ENCODE measurements at regions not wholly inside any gene's neighbourhood (a gene's known extent, or its start where the extent isn't known, plus 50 kb on each side); places are given as distances from the start of the nearest gene placed in this dataset.

GRCh38 chr4:41471126-41472071 lies 66.6 kb upstream of the LIMCH1 start:
- Histone ChIP-seq H2AK5ac (ENCODE audit: low read depth, low read length) (no peak overlapping the region), H2BK120ac (ENCODE audit: low read depth, low read length) (no peak overlapping the region), H3K36me3 (ENCODE audit: control insufficient read depth, insufficient read depth, low read length) (no peaks in the 10 kb centered on the region), H3K23ac (ENCODE audit: low read depth, low read length) (no peak overlapping the region), H2BK5ac (ENCODE audit: low read depth, low read length, poor library complexity, severe bottlenecking) (no peak overlapping the region), H3K4me1 (ENCODE audit: control insufficient read depth, insufficient read depth, low read length) (no peaks in the 10 kb centered on the region), H3K56ac (ENCODE audit: extremely low read depth, insufficient read depth, low read length) (no peak overlapping the region), H3K14ac (replicated peaks; ENCODE audit: low read depth, low read length) (no peak overlapping the region), H3K18ac (ENCODE audit: low read depth, low read length) (no peak overlapping the region), H2BK20ac (ENCODE audit: low read depth, low read length) (no peak overlapping the region), H3K4me3 (ENCODE audit: insufficient read depth, low read depth, low read length) (no peak overlapping the region), H3K9ac (ENCODE audit: low read depth, low read length) (no peak overlapping the region), H3K4me2 (ENCODE audit: low read depth, low read length) (no peak overlapping the region), H3K27me3 (ENCODE audit: control insufficient read depth, insufficient read depth, low read length) (no peaks in the 10 kb centered on the region), H4K5ac (ENCODE audit: low read depth, low read length) (no peak overlapping the region), H3K9me1 (ENCODE audit: insufficient read depth, low read length) (no peaks in the 10 kb centered on the region), H2AK9ac (replicated peaks; ENCODE audit: low read depth, low read length, poor library complexity) (no peak overlapping the region), H3K4ac (ENCODE audit: low read depth, low read length) (no peak overlapping the region), H3K9me3 (ENCODE audit: control insufficient read depth, insufficient read depth, low read length) (no peaks in the 10 kb centered on the region), H3K27ac (ENCODE audit: insufficient read depth, low read length) (no peak overlapping the region), H2AFZ (replicated peaks; ENCODE audit: low read length, poor library complexity) (no peak overlapping the region), H2BK15ac (ENCODE audit: low read depth, low read length) (no peak overlapping the region), H3K79me1 (ENCODE audit: low read depth in 1 of 2, low read length in 2 of 2) (no peaks in the 10 kb centered on the region), H4K8ac (ENCODE audit: low read depth in 2 of 2, low read length in 2 of 2) (no peak overlapping the region), H4K91ac (ENCODE audit: insufficient read depth, low read depth, low read length) (no peak overlapping the region), H4K20me1 (ENCODE audit: insufficient read depth, low read length) (no peaks in the 10 kb centered on the region)
- TF ChIP-seq RFX5 (IDR thresholded peaks at IDR 0.05; ENCODE audit: low read depth, low read length), result no peak
- TF ChIP-seq MXI1 (IDR thresholded peaks at IDR 0.05; ENCODE audit: borderline replicate concordance, low read depth, low read length), result no peak
- TF ChIP-seq, protein P1, sequence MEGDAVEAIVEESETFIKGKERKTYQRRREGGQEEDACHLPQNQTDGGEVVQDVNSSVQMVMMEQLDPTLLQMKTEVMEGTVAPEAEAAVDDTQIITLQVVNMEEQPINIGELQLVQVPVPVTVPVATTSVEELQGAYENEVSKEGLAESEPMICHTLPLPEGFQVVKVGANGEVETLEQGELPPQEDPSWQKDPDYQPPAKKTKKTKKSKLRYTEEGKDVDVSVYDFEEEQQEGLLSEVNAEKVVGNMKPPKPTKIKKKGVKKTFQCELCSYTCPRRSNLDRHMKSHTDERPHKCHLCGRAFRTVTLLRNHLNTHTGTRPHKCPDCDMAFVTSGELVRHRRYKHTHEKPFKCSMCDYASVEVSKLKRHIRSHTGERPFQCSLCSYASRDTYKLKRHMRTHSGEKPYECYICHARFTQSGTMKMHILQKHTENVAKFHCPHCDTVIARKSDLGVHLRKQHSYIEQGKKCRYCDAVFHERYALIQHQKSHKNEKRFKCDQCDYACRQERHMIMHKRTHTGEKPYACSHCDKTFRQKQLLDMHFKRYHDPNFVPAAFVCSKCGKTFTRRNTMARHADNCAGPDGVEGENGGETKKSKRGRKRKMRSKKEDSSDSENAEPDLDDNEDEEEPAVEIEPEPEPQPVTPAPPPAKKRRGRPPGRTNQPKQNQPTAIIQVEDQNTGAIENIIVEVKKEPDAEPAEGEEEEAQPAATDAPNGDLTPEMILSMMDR (conservative IDR thresholded peaks at IDR 0.05; ENCODE audit: low read depth, low read length), result no peak
- TF ChIP-seq MAFK (IDR thresholded peaks at IDR 0.05; ENCODE audit: low read depth, low read length), result no peak
- in situ Hi-C loops (cut with MboI; ENCODE audit: low sequenced_read_pairs) (no loop called here), intact Hi-C loops (cut with micrococcal nuclease) (no loop called here), dilution Hi-C loops (cut with HindIII; ENCODE audit: low sequenced_read_pairs, unreplicated experiment) (no loop called here)
- DNase-seq (no peak), ATAC-seq (ENCODE audit: low read depth) (no peak)
- no CpG with 5 or more reads among the region's 9 CpGs for WGBS, 2 experiments (ENCODE audit: extremely low coverage in 2 of 2, insufficient read length in 1 of 2)
- BruUV-seq (replicated peaks), result no TSS peak
- CTCF ChIA-PET, result interaction anchor here (0.6 kb wide), 1 partner anchor 328 kb away, joined by 3 read pairs; no protein-coding TSS in a partner anchor
- POLR2A ChIA-PET (ENCODE audit: unreplicated experiment), result no interaction called here

Measured in IMR-90 (cell line).